HUES6 (cell line): ENCODE measurements at regions not wholly inside any gene's neighbourhood (a gene's known extent, or its start where the extent isn't known, plus 50 kb on each side); places are given as distances from the start of the nearest gene placed in this dataset.

Experiments
- H3K27ac ChIP-seq: 2 replicates; pipeline ENCODE4 v1.7.0; 2013; ENCODE audit warnings: low read depth, mild to moderate bottlenecking, low read length, inconsistent platforms
- H3K27me3 ChIP-seq: 2 replicates; pipeline ENCODE4 v1.6.1; 2013; ENCODE audit warnings: low read length; ENCODE audit not compliant: control insufficient read depth, insufficient read depth
- H3K36me3 ChIP-seq: 2 replicates; pipeline ENCODE4 v1.6.1; 2013; ENCODE audit warnings: low read length; ENCODE audit not compliant: control insufficient read depth, insufficient read depth
- H3K4me1 ChIP-seq: 2 replicates; pipeline ENCODE4 v1.6.1; 2013; ENCODE audit warnings: low read length; ENCODE audit not compliant: control insufficient read depth, insufficient read depth
- H3K4me3 ChIP-seq: 2 replicates; pipeline ENCODE4 v1.5.1; 2013; ENCODE audit warnings: low read depth, low read length
- H3K9ac ChIP-seq: one replicate; pipeline ENCODE4 v1.6.1; 2013; ENCODE audit warnings: mild to moderate bottlenecking, low read length
- H3K9me3 ChIP-seq: 2 replicates; pipeline ENCODE4 v1.6.1; 2013; ENCODE audit warnings: low read depth, low read length; ENCODE audit not compliant: control insufficient read depth, insufficient read depth

DNA sequence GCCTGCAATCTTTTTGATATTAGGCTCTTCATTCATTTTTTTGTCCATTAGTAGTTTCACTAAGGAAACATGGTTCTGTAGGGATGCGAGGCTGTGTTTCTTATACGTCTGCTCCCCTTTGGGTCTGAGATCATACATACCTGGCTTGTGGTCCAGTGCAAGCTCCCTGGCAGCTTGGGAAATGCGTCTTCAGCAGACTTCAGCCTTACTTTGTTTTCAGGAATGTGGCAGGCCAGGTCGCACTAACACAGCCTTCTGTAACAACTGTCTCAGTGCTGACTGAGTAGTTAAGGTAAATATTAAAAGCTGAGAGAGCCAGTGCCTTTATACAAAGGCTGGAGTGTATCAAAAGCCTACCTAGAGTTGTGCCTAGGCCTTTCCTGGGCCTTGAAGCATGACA, 970.5 kb upstream of the EEF2KMT start:
- Histone ChIP-seq H3K27ac (no peak overlapping the region), H3K4me3 (no peak overlapping the region), H3K9ac (no peak overlapping the region), H3K9me3 (peaks cover 6% of the 10 kb centered on the region), H3K36me3 (no peaks in the 10 kb centered on the region), H3K27me3 (no peaks in the 10 kb centered on the region), H3K4me1 (no peaks in the 10 kb centered on the region)

DNA sequence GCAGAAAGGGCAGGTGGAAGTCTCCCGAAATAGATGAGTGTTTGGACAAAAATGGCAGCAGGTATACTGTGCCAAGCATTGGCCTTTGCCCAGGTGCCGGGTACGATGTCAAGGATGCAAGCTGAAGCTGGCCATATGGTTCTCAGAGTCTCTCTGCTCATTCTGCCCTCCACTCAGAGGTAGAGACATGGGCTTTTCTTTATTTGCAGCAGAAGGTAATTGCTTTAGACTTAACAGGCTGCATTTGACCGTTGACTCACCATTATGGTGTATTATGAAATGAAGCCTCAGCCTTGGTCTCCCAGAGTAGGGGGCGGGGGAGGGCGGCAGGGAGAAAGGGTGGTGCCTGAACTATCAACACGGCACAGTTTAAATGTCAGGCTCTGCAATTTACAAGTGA, 969.1 kb upstream of the EEF2KMT start:
- H3K9ac ChIP-seq, result no peak overlapping the region
- peaks cover 1% of the 10 kb centered on the region for H3K9me3 ChIP-seq
- H3K4me3 ChIP-seq, result no peak overlapping the region
- no peaks in the 10 kb centered on the region for H3K27me3 ChIP-seq
- H3K4me1 ChIP-seq, result no peaks in the 10 kb centered on the region
- no peak overlapping the region for H3K27ac ChIP-seq
- H3K36me3 ChIP-seq, result no peaks in the 10 kb centered on the region

DNA sequence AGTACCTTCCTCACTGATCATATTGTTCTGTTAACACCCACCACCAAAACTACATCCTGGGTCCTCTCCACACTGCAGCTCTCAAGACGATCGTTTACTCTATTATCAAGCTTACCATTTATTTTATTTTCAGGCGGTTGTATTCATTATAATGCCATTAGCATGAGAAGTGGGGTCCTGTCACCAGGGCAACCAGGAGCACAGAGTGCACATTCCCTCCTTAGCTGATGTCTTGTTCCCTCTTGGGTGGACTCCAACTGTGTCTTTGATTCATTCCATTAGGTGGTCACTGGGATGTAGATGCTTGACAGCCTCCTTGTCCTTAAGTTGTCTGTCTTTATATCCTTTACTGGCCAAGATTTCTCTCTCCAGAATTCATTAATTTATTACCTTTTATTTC, 965.9 kb upstream of the EEF2KMT start:
- Histone ChIP-seq H3K9me3 (no peaks in the 10 kb centered on the region), H3K36me3 (no peaks in the 10 kb centered on the region), H3K27me3 (no peaks in the 10 kb centered on the region)

DNA sequence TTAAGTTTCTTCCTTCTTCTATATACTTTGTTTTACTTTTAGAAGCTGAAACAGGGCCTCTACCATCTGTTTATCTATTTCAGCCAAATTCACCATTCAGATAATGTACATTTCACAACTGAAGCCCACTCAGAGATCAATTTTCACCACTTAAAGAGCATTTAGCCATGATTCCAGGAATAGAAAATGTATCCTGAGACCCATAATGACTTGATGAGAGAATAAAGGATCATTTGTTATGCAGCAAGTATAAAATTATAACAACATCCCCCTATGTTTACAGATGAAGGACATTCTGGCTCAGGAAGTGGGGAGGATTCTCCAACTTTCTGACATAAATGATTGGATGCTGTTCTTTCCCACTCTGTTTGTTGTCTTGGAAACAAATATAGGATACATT, 962.1 kb upstream of the EEF2KMT start:
- no peaks in the 10 kb centered on the region for H3K36me3 ChIP-seq
- H3K9me3 ChIP-seq, result no peaks in the 10 kb centered on the region
- H3K9ac ChIP-seq, result no peak overlapping the region
- H3K4me1 ChIP-seq, result no peaks in the 10 kb centered on the region
- H3K27ac ChIP-seq, result no peak overlapping the region
- H3K27me3 ChIP-seq, result no peaks in the 10 kb centered on the region
- no peak overlapping the region for H3K4me3 ChIP-seq

More for the DNA sequence above, 965.9 kb upstream of the EEF2KMT start:
- Histone ChIP-seq H3K27ac (no peak overlapping the region), H3K4me1 (no peaks in the 10 kb centered on the region), H3K9ac (no peak overlapping the region), H3K4me3 (no peak overlapping the region)

DNA sequence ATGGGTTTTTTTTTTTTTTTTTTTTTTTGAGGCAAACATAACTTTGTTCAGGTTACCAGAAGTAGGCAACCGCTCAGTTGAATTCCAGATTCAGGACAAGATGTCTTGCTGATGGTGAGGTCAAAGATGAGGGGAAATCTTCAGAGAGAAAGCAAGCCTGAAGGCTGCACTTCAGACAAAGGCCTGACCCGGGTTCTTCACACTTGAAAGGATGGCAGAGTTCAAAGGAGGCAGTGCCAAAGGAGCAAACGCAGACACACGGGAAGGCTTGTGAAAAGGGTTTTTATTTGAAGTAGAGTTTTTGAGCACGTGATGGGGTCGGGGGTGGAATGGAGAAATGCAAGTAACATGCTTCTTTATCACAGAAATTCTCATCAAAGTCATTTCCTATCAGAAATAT, 960.2 kb upstream of the EEF2KMT start:
- Histone ChIP-seq H3K9ac (no peak overlapping the region), H3K36me3 (no peaks in the 10 kb centered on the region), H3K27ac (no peak overlapping the region), H3K4me3 (no peak overlapping the region), H3K27me3 (no peaks in the 10 kb centered on the region), H3K9me3 (no peaks in the 10 kb centered on the region), H3K4me1 (no peaks in the 10 kb centered on the region)

DNA sequence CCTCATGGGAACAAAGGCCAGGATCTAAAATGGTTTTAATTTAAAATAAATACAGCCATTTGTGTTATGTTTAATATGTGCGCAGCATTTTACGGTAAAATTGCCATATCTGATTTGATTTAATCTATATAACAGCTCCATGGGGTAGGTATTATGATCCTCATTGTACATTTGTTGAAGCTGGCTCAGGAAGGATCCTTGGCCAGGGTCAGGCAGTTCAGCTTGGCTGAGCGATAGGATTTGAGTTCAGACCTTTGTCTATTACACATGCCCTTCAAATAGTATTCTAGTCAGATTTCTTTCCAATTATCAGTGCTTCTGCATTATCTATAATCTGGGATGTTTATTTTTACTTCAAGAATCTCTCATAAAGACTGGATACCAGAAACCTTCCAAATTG, 950.4 kb upstream of the EEF2KMT start:
- Histone ChIP-seq H3K36me3 (no peaks in the 10 kb centered on the region), H3K9ac (no peak overlapping the region), H3K9me3 (no peaks in the 10 kb centered on the region), H3K4me3 (no peak overlapping the region), H3K27me3 (no peaks in the 10 kb centered on the region), H3K4me1 (peaks cover 16% of the 10 kb centered on the region), H3K27ac (no peak overlapping the region)

DNA sequence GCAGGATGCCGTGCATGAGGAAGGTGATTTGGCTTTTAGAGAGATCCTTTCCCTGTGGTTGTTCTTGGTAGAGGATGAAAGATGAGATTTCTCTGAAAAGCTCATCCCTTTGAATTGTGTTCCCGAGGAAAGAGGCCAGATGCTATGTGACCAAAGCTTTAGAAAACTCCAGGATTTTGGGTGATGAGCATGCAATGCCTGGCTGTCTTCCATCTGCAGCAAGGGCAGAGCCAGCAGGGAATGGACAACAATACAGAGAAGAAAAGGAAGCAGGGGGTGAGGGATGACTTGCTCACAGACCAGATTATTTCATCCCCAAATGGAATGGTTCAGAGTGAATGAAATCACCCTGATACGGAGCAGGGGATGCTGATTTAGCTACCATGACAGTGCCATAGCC, 949.7 kb upstream of the EEF2KMT start:
- H3K4me1 ChIP-seq, result peaks cover 16% of the 10 kb centered on the region
- 0 out of 2 replicates have a peak, but pooled peaks cover 2% of the 10 kb centered on the region for H3K9me3 ChIP-seq
- H3K4me3 ChIP-seq, result no peak overlapping the region
- no peak overlapping the region for H3K9ac ChIP-seq
- H3K27me3 ChIP-seq, result no peaks in the 10 kb centered on the region
- H3K27ac ChIP-seq, result no peak overlapping the region
- no peaks in the 10 kb centered on the region for H3K36me3 ChIP-seq

DNA sequence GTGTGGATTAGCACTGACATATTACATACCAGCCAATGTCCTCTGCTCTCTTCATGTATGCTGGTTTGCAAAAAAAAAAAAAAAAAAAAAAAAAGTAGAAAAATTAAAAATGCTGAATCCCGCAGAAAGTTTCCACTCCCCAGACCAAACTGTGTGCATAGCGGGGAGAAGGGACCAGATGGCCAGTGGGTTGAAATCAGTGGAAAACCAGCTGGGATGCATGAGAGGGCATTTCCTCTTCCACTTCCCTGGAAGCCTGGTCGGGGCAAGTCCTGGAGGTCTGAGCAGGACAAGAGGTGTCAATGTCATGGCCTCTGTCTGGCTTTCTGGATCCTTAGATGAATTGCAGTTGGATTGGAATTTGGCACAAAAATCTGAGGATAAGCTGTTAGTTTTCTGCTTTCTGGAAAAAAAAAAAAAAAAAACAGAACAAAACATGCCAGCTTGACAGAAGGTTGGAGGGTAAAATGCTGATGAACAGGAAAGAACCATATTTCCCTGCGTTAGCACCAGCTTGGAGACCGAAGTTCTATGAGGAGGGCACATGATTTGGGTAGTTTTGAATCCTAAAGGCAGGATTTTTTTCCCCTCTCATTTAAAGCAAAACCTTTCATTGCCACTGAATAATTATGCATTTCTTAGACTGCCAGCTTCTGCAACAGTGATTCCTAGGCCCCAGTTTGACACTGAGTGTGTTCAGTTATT, 941.5 kb upstream of the EEF2KMT start:
- peaks cover 11% of the 10 kb centered on the region for H3K4me1 ChIP-seq
- H3K4me3 ChIP-seq, result no peak overlapping the region
- no peak overlapping the region for H3K9ac ChIP-seq
- no peaks in the 10 kb centered on the region for H3K36me3 ChIP-seq
- peaks cover 9% of the 10 kb centered on the region for H3K9me3 ChIP-seq
- no peaks in the 10 kb centered on the region for H3K27me3 ChIP-seq
- no peak overlapping the region for H3K27ac ChIP-seq

DNA sequence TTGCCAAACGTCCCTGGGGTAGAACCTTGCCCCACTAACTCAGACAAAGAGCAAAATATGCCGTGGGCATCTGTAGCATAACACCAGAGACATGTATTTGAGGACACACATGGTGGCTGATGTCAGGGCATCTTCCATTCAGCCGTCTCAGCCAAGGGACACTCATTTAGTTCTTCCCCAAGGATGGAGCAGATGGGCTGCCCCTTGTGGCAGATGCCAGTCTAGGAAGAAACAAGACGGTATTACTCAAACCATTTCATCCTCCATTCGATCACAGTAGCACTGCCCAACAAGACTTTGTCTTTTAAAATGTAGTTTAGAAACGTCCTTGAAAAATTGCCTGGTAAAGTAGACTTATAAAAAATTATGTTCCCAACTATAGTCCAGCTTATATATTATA, 937.6 kb upstream of the EEF2KMT start:
- H3K4me3 ChIP-seq, result no peak overlapping the region

DNA sequence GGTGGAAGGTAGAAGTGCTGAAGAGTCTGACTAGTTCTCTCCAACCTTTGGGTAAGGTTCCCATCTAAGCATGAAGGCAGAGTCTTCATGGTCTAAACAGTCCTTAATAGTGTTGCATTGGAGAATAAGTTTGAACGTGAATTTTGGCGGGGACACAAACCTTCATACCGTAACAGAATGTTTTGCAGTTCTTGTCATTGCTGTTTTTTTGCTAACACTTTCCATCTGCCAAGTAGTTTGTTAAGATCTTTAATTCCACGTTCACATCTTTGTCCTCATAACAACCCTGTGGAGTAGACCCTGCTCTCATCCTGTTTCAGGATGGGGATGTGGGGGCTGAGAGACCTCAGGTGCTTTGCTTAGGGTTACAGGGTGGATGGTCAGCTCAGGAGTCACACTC, 936.9 kb upstream of the EEF2KMT start:
- Histone ChIP-seq H3K4me1 (no peaks in the 10 kb centered on the region), H3K9ac (no peak overlapping the region), H3K4me3 (no peak overlapping the region), H3K27me3 (no peaks in the 10 kb centered on the region), H3K27ac (no peak overlapping the region), H3K9me3 (peaks cover under 1% of the 10 kb centered on the region; the same call in 1 of the 2 replicates), H3K36me3 (no peaks in the 10 kb centered on the region)

More for the DNA sequence above, 937.6 kb upstream of the EEF2KMT start:
- H3K4me1 ChIP-seq, result no peaks in the 10 kb centered on the region
- no peak overlapping the region for H3K9ac ChIP-seq
- no peak overlapping the region for H3K27ac ChIP-seq
- H3K36me3 ChIP-seq, result no peaks in the 10 kb centered on the region
- peaks cover 7% of the 10 kb centered on the region for H3K9me3 ChIP-seq
- no peaks in the 10 kb centered on the region for H3K27me3 ChIP-seq

DNA sequence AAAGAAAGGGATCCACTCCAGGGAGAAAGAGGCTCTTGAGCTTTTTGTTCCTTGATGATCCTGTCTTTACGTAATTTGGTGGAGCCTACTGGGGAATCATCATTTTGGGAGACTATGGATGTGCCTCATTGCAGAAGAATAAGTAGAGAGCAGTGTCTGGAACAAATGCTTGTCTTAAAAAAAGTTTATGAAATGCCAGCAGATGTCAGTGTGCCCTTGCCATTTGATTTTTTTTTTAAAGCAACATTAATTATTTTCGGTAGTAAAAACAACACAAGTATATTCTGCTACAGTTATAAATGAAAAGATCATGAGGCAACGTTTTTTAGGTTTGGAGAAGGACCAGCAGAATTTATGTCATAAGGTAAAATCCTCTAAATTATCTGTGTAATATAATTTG, 934.8 kb upstream of the EEF2KMT start:
- Histone ChIP-seq H3K4me3 (no peak overlapping the region), H3K4me1 (no peaks in the 10 kb centered on the region), H3K27ac (no peak overlapping the region), H3K9ac (no peak overlapping the region), H3K36me3 (no peaks in the 10 kb centered on the region), H3K9me3 (no peaks in the 10 kb centered on the region), H3K27me3 (no peaks in the 10 kb centered on the region)
